Endodermal cell (in vitro differentiated cells): ENCODE measurements at regions not wholly inside any gene's neighbourhood (a gene's known extent, or its start where the extent isn't known, plus 50 kb on each side); places are given as distances from the start of the nearest gene placed in this dataset.

Experiments
- DNase-seq: peaks from one replicate; pipeline ENCODE4 v3.0.0-alpha.2; 2017
- H3K27ac ChIP-seq: 2 replicates; pipeline ENCODE4 v1.5.1; 2013; ENCODE audit warnings: mild to moderate bottlenecking, low read depth, low read length, moderate library complexity
- H3K27me3 ChIP-seq: 2 replicates; pipeline ENCODE4 v1.6.1; 2013; ENCODE audit warnings: mild to moderate bottlenecking, low read length, moderate library complexity; ENCODE audit not compliant: insufficient read depth, control insufficient read depth, poor library complexity, severe bottlenecking
- H3K36me3 ChIP-seq: 2 replicates; pipeline ENCODE4 v1.7.0; 2013; ENCODE audit warnings: mild to moderate bottlenecking, low read length, moderate library complexity; ENCODE audit not compliant: control insufficient read depth, insufficient read depth
- H3K4me1 ChIP-seq: one replicate; pipeline ENCODE4 v1.7.0; 2013; ENCODE audit warnings: low read length; ENCODE audit not compliant: control insufficient read depth, insufficient read depth
- H3K4me3 ChIP-seq: 2 replicates; pipeline ENCODE4 v1.5.1; 2013; ENCODE audit warnings: mild to moderate bottlenecking, low read length, moderate library complexity
- H3K9ac ChIP-seq: 2 replicates; pipeline ENCODE4 v1.6.1; 2013; ENCODE audit warnings: mild to moderate bottlenecking, low read length, moderate library complexity; ENCODE audit not compliant: poor library complexity, severe bottlenecking; ENCODE audit errors: extremely low read depth
- H3K9me3 ChIP-seq: 2 replicates; pipeline ENCODE4 v1.6.1; 2013; ENCODE audit warnings: mild to moderate bottlenecking, low read length, moderate library complexity; ENCODE audit not compliant: control insufficient read depth
- H3K27ac Mint-ChIP-seq: 2 replicates; pipeline ENCODE4 v1.8.0; 2020; ENCODE audit warnings: mixed read lengths
- H3K27me3 Mint-ChIP-seq: 2 replicates; pipeline ENCODE4 v1.8.0; 2021; ENCODE audit warnings: mild to moderate bottlenecking, mixed read lengths; ENCODE audit not compliant: insufficient read depth
- H3K36me3 Mint-ChIP-seq: 2 replicates; pipeline ENCODE4 v1.8.0; 2020; ENCODE audit warnings: low read depth, mixed read lengths
- H3K4me1 Mint-ChIP-seq: 2 replicates; pipeline ENCODE4 v1.8.0; 2020; ENCODE audit warnings: mixed read lengths
- H3K4me3 Mint-ChIP-seq: 2 replicates; pipeline ENCODE4 v1.8.0; 2020; ENCODE audit warnings: mild to moderate bottlenecking, moderate library complexity, mixed read lengths
- H3K9me3 Mint-ChIP-seq: 2 replicates; pipeline ENCODE4 v1.8.0; 2020; ENCODE audit warnings: mild to moderate bottlenecking, mixed read lengths
- CTCF ChIP-seq: fragments of 200-600 bp; sonication (generic); conservative IDR thresholded peaks from 2 replicates; pipeline ENCODE4 v1.5.0; 2021; ENCODE audit warnings: antibody characterized with exemption, mild to moderate bottlenecking
- WGBS, 2 experiments: methylation state at CpG; one replicate each; pipeline versions ENCODE4 v1.1.5 to v1.1.7; 2013; ENCODE audit warnings: missing lambda C conversion rate in 2 of 2, mixed read lengths in 1 of 2; ENCODE audit not compliant: insufficient coverage in 1 of 2, insufficient read length in 1 of 2; 5-methylcytosine and 5-hydroxymethylcytosine counted together

GRCh38 chr2:123077101-123077500 is 948.0 kb upstream of the CNTNAP5 start:
- Mint-ChIP-seq H3K9me3 (peaks cover 6% of the 10 kb centered on the region), H3K4me1 (peaks cover 7% of the 10 kb centered on the region), H3K36me3 (no peaks in the 10 kb centered on the region), H3K27ac (no peak overlapping the region), H3K4me3 (no peak overlapping the region), H3K27me3 (no peaks in the 10 kb centered on the region)
- Histone ChIP-seq H3K4me1 (no peaks in the 10 kb centered on the region), H3K9me3 (peaks cover 9% of the 10 kb centered on the region), H3K9ac (no peak overlapping the region), H3K27me3 (no peaks in the 10 kb centered on the region), H3K4me3 (no peak overlapping the region), H3K36me3 (no peaks in the 10 kb centered on the region), H3K27ac (no peak overlapping the region)
- 86% methylated on average over 2 of the region's 2 CpGs; no CpG with 5 or more reads in 1 of the 2 experiments for WGBS, 2 experiments
- TF ChIP-seq CTCF: no peak
- DNase-seq: no peak

GRCh38 chr2:123080331-123080730 is 944.8 kb upstream of the CNTNAP5 start:
- Histone ChIP-seq H3K27me3 (no peaks in the 10 kb centered on the region), H3K36me3 (no peaks in the 10 kb centered on the region), H3K4me1 (no peaks in the 10 kb centered on the region), H3K9ac (no peak overlapping the region), H3K27ac (no peak overlapping the region), H3K4me3 (no peak overlapping the region), H3K9me3 (peaks cover 9% of the 10 kb centered on the region)
- peaks cover 7% of the 10 kb centered on the region for H3K4me1 Mint-ChIP-seq
- WGBS, 2 experiments: 67 to 70% methylated on average over 2 to 3 of the region's 3 CpGs
- DNase-seq: no peak
- TF ChIP-seq CTCF: no peak
- no peaks in the 10 kb centered on the region for H3K27me3 Mint-ChIP-seq
- H3K36me3 Mint-ChIP-seq: no peaks in the 10 kb centered on the region
- H3K9me3 Mint-ChIP-seq: peaks cover 6% of the 10 kb centered on the region
- no peak overlapping the region for H3K4me3 Mint-ChIP-seq
- H3K27ac Mint-ChIP-seq: no peak overlapping the region

GRCh38 chr2:123085484-123085883 is 939.6 kb upstream of the CNTNAP5 start:
- Mint-ChIP-seq H3K27me3 (no peaks in the 10 kb centered on the region), H3K36me3 (no peaks in the 10 kb centered on the region), H3K4me3 (no peak overlapping the region), H3K9me3 (no peaks in the 10 kb centered on the region), H3K4me1 (no peaks in the 10 kb centered on the region), H3K27ac (no peak overlapping the region)
- Histone ChIP-seq H3K9ac (no peak overlapping the region), H3K4me3 (no peak overlapping the region), H3K27me3 (no peaks in the 10 kb centered on the region), H3K27ac (no peak overlapping the region), H3K9me3 (no peaks in the 10 kb centered on the region), H3K4me1 (no peaks in the 10 kb centered on the region), H3K36me3 (no peaks in the 10 kb centered on the region)
- no peak for TF ChIP-seq CTCF
- no peak for DNase-seq
- WGBS, 2 experiments: 86% methylated on average over 1 of the region's 1 CpG; no CpG with 5 or more reads in 1 of the 2 experiments
